ENCODE measurements at regions not wholly inside any gene's neighbourhood (a gene's known extent, or its start where the extent isn't known, plus 50 kb on each side); places are given as distances from the start of the nearest gene placed in this dataset.

DNA sequence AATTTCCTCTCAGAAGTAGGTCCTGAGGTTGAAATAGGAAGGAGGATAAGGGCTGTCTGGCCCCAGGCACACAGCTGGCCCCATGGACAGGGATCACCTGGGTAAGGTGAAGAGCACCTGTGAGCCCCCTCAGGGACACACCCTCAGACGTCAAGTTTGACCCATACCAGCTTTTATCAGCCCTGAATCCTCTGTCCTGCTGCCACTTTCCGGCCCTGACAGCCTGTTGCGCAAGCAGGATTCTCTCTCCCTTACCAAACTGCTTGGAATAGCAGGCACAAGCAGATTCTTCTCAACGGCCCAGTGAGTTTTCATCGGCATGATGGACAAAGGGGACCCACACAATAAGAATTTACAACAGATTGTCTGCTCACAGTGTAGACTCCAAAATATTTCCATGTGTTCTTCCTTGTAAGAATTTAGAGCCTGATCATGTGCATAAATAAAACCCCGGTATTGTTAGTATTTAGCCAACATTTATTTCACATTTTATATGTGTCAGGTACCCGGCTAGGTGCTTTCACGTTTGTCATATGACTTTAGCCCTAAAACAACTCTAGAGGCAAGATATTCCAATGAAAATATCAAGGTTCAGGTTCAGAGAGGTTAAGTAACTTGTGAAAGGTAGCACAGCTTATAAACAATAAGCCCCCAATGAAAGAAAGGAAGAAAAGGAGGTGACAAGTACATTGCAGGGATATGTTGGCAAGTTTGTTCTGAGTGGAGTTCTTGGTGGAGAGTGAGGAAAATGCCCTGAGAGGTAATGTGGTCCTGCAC, 107.2 kb upstream of the KIT start:
- no peak overlapping the region for H2AK5ac ChIP-seq (ENCODE audit: low read depth, low read length)
- H4K5ac ChIP-seq (ENCODE audit: insufficient read length, low read depth, low read length), result no peak overlapping the region
- no peaks in the 10 kb centered on the region for H3K9me3 ChIP-seq (ENCODE audit: insufficient read depth in 2 of 2, low read depth in 1 of 2, low read length in 1 of 2)
- no peak overlapping the region for H2BK120ac ChIP-seq (replicated peaks; ENCODE audit: low read depth, low read length)
- H3K79me1 ChIP-seq (ENCODE audit: low read depth, low read length), result no peaks in the 10 kb centered on the region
- H4K91ac ChIP-seq (replicated peaks; ENCODE audit: insufficient read length, low read length), result no peak overlapping the region
- H3K23ac ChIP-seq (ENCODE audit: insufficient read length), result no peak overlapping the region
- H3K4ac ChIP-seq (replicated peaks; ENCODE audit: insufficient read length, low read depth, low read length), result no peak overlapping the region
- H2AFZ ChIP-seq (ENCODE audit: low read length), result no peak overlapping the region
- no peaks in the 10 kb centered on the region for H3K36me3 ChIP-seq (ENCODE audit: control insufficient read depth in 2 of 4, insufficient read depth in 4 of 4, low read length in 3 of 4)
- no peak overlapping the region for H3K4me2 ChIP-seq (ENCODE audit: insufficient read depth in 1 of 2, low read depth in 2 of 2, low read length in 2 of 2)
- no peak overlapping the region for H2BK12ac ChIP-seq (ENCODE audit: low read depth, low read length)
- H3K79me2 ChIP-seq (ENCODE audit: control insufficient read depth in 1 of 2, insufficient read depth in 2 of 2, low read length in 2 of 2), result no peaks in the 10 kb centered on the region
- H2BK20ac ChIP-seq (ENCODE audit: low read length), result no peak overlapping the region
- no peak overlapping the region for H3K18ac ChIP-seq (ENCODE audit: extremely low read depth, low read length)
- FAIRE-seq, result no peak
- no peak overlapping the region for H2BK15ac ChIP-seq (ENCODE audit: low read length)
- H3K56ac ChIP-seq (replicated peaks; ENCODE audit: insufficient read length, low read depth, low read length), result no peak overlapping the region
- no peaks in the 10 kb centered on the region for H4K20me1 ChIP-seq (replicated peaks in 1 of 2; ENCODE audit: control insufficient read depth in 1 of 2, insufficient read depth in 2 of 2, low read length in 2 of 2)
- no peak overlapping the region for H3K4me3 ChIP-seq (ENCODE audit: extremely low read depth in 1 of 4, insufficient read depth in 2 of 4, low read depth in 3 of 4, low read length in 4 of 4)
- no peak overlapping the region for H3K27ac ChIP-seq (ENCODE audit: low read depth, low read length)
- H3K9ac ChIP-seq (replicated peaks in 1 of 4; ENCODE audit: extremely low read depth in 1 of 4, low read depth in 3 of 4, low read length in 3 of 4), result no peak overlapping the region
- H3K14ac ChIP-seq (ENCODE audit: insufficient read length), result no peak overlapping the region
- DNase-seq (ENCODE audit: low read depth in 1 of 2, low spot score in 2 of 2), result no peak
- H3K23me2 ChIP-seq (ENCODE audit: low read depth, low read length), result no peaks in the 10 kb centered on the region
- H2BK5ac ChIP-seq (ENCODE audit: low read depth, low read length), result no peak overlapping the region
- no peaks in the 10 kb centered on the region for H3K27me3 ChIP-seq (replicated peaks in 1 of 4; ENCODE audit: control insufficient read depth in 3 of 4, extremely low read depth in 1 of 4, insufficient read depth in 3 of 4, low read length in 3 of 4)
- ChIA-PET CTCF (ENCODE audit: partially characterized antibody) (interaction anchor here (0.7 to 1.3 kb wide), 2 partner anchors 61 to 305 kb away, joined by 3 read pairs; no protein-coding TSS in a partner anchor), POLR2A (ENCODE audit: partially characterized antibody) (no interaction called here)
- H3K4me1 ChIP-seq (replicated peaks in 1 of 4; ENCODE audit: control insufficient read depth in 3 of 4, insufficient read depth in 4 of 4, low read length in 3 of 4), result peaks cover 2 to 20% (median 6%) of the 10 kb centered on the region in 4 experiments; a peak in 5 of 7 replicates
- H4K8ac ChIP-seq (ENCODE audit: extremely low read depth, insufficient read depth, low read length), result no peak overlapping the region
- WGBS, 2 experiments (ENCODE audit: extremely low coverage in 1 of 2, insufficient coverage in 1 of 2, insufficient read length in 1 of 2, insufficient replicate concordance in 2 of 2, low coverage in 1 of 2, low lambda C conversion rate in 2 of 2, missing lambda C conversion rate in 1 of 2), result 72% methylated on average over 8 of the region's 8 CpGs; no CpG with 5 or more reads in 1 of the 2 experiments
